A673 (cell line): ENCODE measurements at regions not wholly inside any gene's neighbourhood (a gene's known extent, or its start where the extent isn't known, plus 50 kb on each side); places are given as distances from the start of the nearest gene placed in this dataset.

ENCODE experiments used
- BruUV-seq: library from RNA; stranded (reverse); fragments of 400-500 nt; replicated peaks from 2 replicates; lab custom pipeline; 2021; lab: Mats Ljungman, UMichigan
- CTCF ChIA-PET: fragments of 300-600 bp; sonication (Branson Sonifier 250); formaldehyde crosslinking; loops from one replicate; lab custom pipeline; 2022; ENCODE audit warnings: antibody characterized with exemption; lab: Charles Lee
- POLR2A ChIA-PET: fragments of 300-600 bp; sonication (Branson Sonifier 250); formaldehyde crosslinking; loops from one replicate; lab custom pipeline; 2022; ENCODE audit warnings: antibody characterized with exemption; ENCODE audit not compliant: low non-redundant PET; lab: Charles Lee
- DNase-seq: peaks from one replicate; pipeline ENCODE4 v3.0.0-alpha.2; 2015; ENCODE audit warnings: low spot score
- H3K27ac ChIP-seq: fragments of 200-600 bp; sonication (generic); 2 replicates; pipeline ENCODE4 v1.5.1; 2016; ENCODE audit warnings: mixed run types, low read depth, mild to moderate bottlenecking, mixed read lengths, antibody characterized with exemption, low read length; ENCODE audit not compliant: poor library complexity, severe bottlenecking
- H3K27me3 ChIP-seq: fragments of 200-600 bp; sonication (generic); replicated peaks from 2 replicates; pipeline ENCODE4 v1.6.1; 2017; ENCODE audit warnings: mixed run types, low read depth, mild to moderate bottlenecking, mixed read lengths, antibody characterized with exemption, low read length; ENCODE audit not compliant: insufficient read depth, poor library complexity
- H3K36me3 ChIP-seq: fragments of 200-600 bp; sonication (generic); 2 replicates; pipeline ENCODE4 v1.6.1; 2016; ENCODE audit warnings: mixed run types, mild to moderate bottlenecking, mixed read lengths, antibody characterized with exemption, low read length; ENCODE audit not compliant: insufficient read depth, poor library complexity, severe bottlenecking
- H3K4me1 ChIP-seq: fragments of 200-600 bp; sonication (generic); 2 replicates; pipeline ENCODE4 v1.6.1; 2017; ENCODE audit warnings: mixed run types, mild to moderate bottlenecking, mixed read lengths, antibody characterized with exemption, low read length; ENCODE audit not compliant: insufficient read depth, poor library complexity, severe bottlenecking
- H3K4me3 ChIP-seq: fragments of 200-600 bp; sonication (generic); 2 replicates; pipeline ENCODE4 v1.5.1; 2016; ENCODE audit warnings: low read depth, mixed run types, mild to moderate bottlenecking, mixed read lengths, low read length; ENCODE audit not compliant: poor library complexity, severe bottlenecking
- H3K9me3 ChIP-seq: fragments of 200-600 bp; sonication (generic); 2 replicates; pipeline ENCODE4 v1.6.1; 2016; ENCODE audit warnings: mixed run types, low read depth, mild to moderate bottlenecking, mixed read lengths, antibody characterized with exemption, low read length; ENCODE audit not compliant: poor library complexity, severe bottlenecking
- CTCF ChIP-seq: fragments of 300-800, 200-600 bp; sonication (generic); conservative IDR thresholded peaks from 2 replicates; pipeline ENCODE4 v1.5.1; 2017; ENCODE audit warnings: low read depth, mild to moderate bottlenecking, antibody characterized with exemption, low read length, moderate library complexity, mixed read lengths
- EZH2 ChIP-seq: fragments of 200-600 bp; sonication (generic); IDR thresholded peaks from 2 replicates; pipeline ENCODE4 v1.6.1; 2017; ENCODE audit warnings: borderline replicate concordance, low read depth, mild to moderate bottlenecking, mixed read lengths, antibody characterized with exemption, low read length; ENCODE audit not compliant: poor library complexity, severe bottlenecking
- intact Hi-C: fragments of 100-400 bp; cut with micrococcal nuclease; formaldehyde crosslinking; loops from one replicate; pipeline ENCODE4 v1.10.0; 2022; ENCODE audit not compliant: unreplicated experiment

GRCh38 chr14:21989090-21989489 is 315.5 kb upstream of the OR4E1 start:
- BruUV-seq = no TSS peak
- intact Hi-C loops = no loop called here
- no peak for DNase-seq
- Histone ChIP-seq H3K36me3 (no peaks in the 10 kb centered on the region), H3K27ac (no peak overlapping the region), H3K4me3 (no peak overlapping the region), H3K4me1 (no peaks in the 10 kb centered on the region), H3K9me3 (no peaks in the 10 kb centered on the region), H3K27me3 (no peaks in the 10 kb centered on the region)
- ChIA-PET CTCF (interaction anchor here (1.5 to 1.8 kb wide), 2 partner anchors 11 kb away, joined by 8 to 9 read pairs; no protein-coding TSS in a partner anchor), POLR2A (no interaction called here)
- TF ChIP-seq EZH2 = no peak
- no peak for TF ChIP-seq CTCF

- H3K4me1 ChIP-seq = no peaks in the 10 kb centered on the region
- no peaks in the 10 kb centered on the region for H3K27me3 ChIP-seq
- intact Hi-C loops = no loop called here
- ChIA-PET POLR2A (no interaction called here), CTCF (interaction anchor here (0.7 to 2.4 kb wide), 5 partner anchors 9 to 174 kb away, joined by 3 to 11 read pairs (median 3); no protein-coding TSS in a partner anchor)
- no TSS peak for BruUV-seq
- TF ChIP-seq EZH2 = no peak
- TF ChIP-seq CTCF = no peak
- no peak for DNase-seq
- H3K27ac ChIP-seq = no peak overlapping the region
- no peak overlapping the region for H3K4me3 ChIP-seq
- H3K9me3 ChIP-seq = no peaks in the 10 kb centered on the region
- H3K36me3 ChIP-seq = no peaks in the 10 kb centered on the region
Observed at GRCh38 chr14:21988413-21988812, 314.8 kb upstream of the OR4E1 start.

- Histone ChIP-seq H3K36me3 (no peaks in the 10 kb centered on the region), H3K27me3 (no peaks in the 10 kb centered on the region), H3K4me3 (no peak overlapping the region), H3K27ac (no peak overlapping the region), H3K9me3 (no peaks in the 10 kb centered on the region), H3K4me1 (no peaks in the 10 kb centered on the region)
- intact Hi-C loops = no loop called here
- BruUV-seq = no TSS peak
- CTCF ChIA-PET = interaction anchor here (0.7 to 2.4 kb wide), 5 partner anchors 9 to 174 kb away, joined by 3 to 11 read pairs (median 3); no protein-coding TSS in a partner anchor
- POLR2A ChIA-PET = no interaction called here
- DNase-seq = peak; percentile 77
- TF ChIP-seq EZH2 (no peak), CTCF (peak; percentile 74)
Observed at GRCh38 chr14:21987937-21988336, 314.3 kb upstream of the OR4E1 start.
